GM21381 (cell line): ENCODE measurements at regions not wholly inside any gene's neighbourhood (a gene's known extent, or its start where the extent isn't known, plus 50 kb on each side); places are given as distances from the start of the nearest gene placed in this dataset.

Experiments
- ATAC-seq: cut with Tn5 transposase; IDR thresholded peaks from one replicate; pipeline ENCODE4 v1.9.1; 2021; ENCODE audit warnings: mild to moderate bottlenecking, moderate library complexity; ENCODE audit not compliant: unreplicated experiment

- no peak for ATAC-seq
Measured at GRCh38 chr18:37741032-37741623, 175.5 kb upstream of the CELF4 start.

- ATAC-seq: no peak
Measured at GRCh38 chr18:37734406-37734805, 168.8 kb upstream of the CELF4 start.

- ATAC-seq: no peak
Measured at GRCh38 chr18:37729716-37730115, 164.1 kb upstream of the CELF4 start.

- no peak for ATAC-seq
Measured at GRCh38 chr18:37724206-37724605, 158.6 kb upstream of the CELF4 start.

- no peak for ATAC-seq
Measured at GRCh38 chr18:37721544-37722522, 156.2 kb upstream of the CELF4 start.

- no peak for ATAC-seq
Measured at GRCh38 chr18:37720663-37721062, 155.1 kb upstream of the CELF4 start.

- no peak for ATAC-seq
Measured at GRCh38 chr18:37717656-37718055, 152.1 kb upstream of the CELF4 start.

GRCh38 chr18:37717098-37717497 is 151.5 kb upstream of the CELF4 start:
- no peak for ATAC-seq

- no peak for ATAC-seq
Measured at GRCh38 chr18:37716106-37716735, 150.6 kb upstream of the CELF4 start.

- ATAC-seq: no peak
Measured at GRCh38 chr18:37714691-37715090, 149.1 kb upstream of the CELF4 start.

GRCh38 chr18:37712776-37713175 is 147.2 kb upstream of the CELF4 start:
- no peak for ATAC-seq

GRCh38 chr18:37711766-37712505 is 146.3 kb upstream of the CELF4 start:
- no peak for ATAC-seq

GRCh38 chr18:37710726-37711125 is 145.1 kb upstream of the CELF4 start:
- ATAC-seq: no peak

GRCh38 chr18:37709740-37710139 is 144.1 kb upstream of the CELF4 start:
- ATAC-seq: no peak

- ATAC-seq: no peak
Measured at GRCh38 chr18:37705016-37705415, 139.4 kb upstream of the CELF4 start.

- ATAC-seq: no peak
Measured at GRCh38 chr18:37702841-37703240, 137.2 kb upstream of the CELF4 start.

- ATAC-seq: no peak
Measured at GRCh38 chr18:37701967-37702366, 136.4 kb upstream of the CELF4 start.

- no peak for ATAC-seq
Measured at GRCh38 chr18:37698508-37699040, 133.0 kb upstream of the CELF4 start.

GRCh38 chr18:37694516-37694915 is 128.9 kb upstream of the CELF4 start:
- no peak for ATAC-seq

- no peak for ATAC-seq
Measured at GRCh38 chr18:37691162-37691561, 125.6 kb upstream of the CELF4 start.

- ATAC-seq: no peak
Measured at GRCh38 chr18:37689841-37690240, 124.2 kb upstream of the CELF4 start.
